T47D (cell line): ENCODE measurements at regions not wholly inside any gene's neighbourhood (a gene's known extent, or its start where the extent isn't known, plus 50 kb on each side); places are given as distances from the start of the nearest gene placed in this dataset.
A peak's percentile ranks its signal among the peaks of the same experiment; 100 is the strongest.
"Not testable (repeated sequence)": the region's sequence is repeated elsewhere in the genome, so short reads cannot be mapped to it uniquely, and the experiment has no call there.

ENCODE experiments used
- DNase-seq, 2 experiments: peaks; one replicate each; pipeline versions ENCODE4 v3.0.0 to v3.0.0-alpha.2; 2011 to 2012; ENCODE audit warnings: low read depth in 1 of 2, low spot score in 1 of 2
- JUND ChIP-seq: IDR thresholded peaks from 2 replicates; pipeline ENCODE4 v1.6.1; 2012; ENCODE audit warnings: low read depth
- in situ Hi-C: cut with HindIII; loops from 2 replicates; pipeline ENCODE4 v1.10.0; 2016; ENCODE audit warnings: low sequenced_read_pairs, low pct_unique_long_range_greater_than_20kb

- in situ Hi-C loops, result no loop called here
- DNase-seq, result no peak
- no peak for TF ChIP-seq JUND
These were observed 67.7 kb upstream of the DCN start for GRCh38 chr12:91250273-91250665.

DNA sequence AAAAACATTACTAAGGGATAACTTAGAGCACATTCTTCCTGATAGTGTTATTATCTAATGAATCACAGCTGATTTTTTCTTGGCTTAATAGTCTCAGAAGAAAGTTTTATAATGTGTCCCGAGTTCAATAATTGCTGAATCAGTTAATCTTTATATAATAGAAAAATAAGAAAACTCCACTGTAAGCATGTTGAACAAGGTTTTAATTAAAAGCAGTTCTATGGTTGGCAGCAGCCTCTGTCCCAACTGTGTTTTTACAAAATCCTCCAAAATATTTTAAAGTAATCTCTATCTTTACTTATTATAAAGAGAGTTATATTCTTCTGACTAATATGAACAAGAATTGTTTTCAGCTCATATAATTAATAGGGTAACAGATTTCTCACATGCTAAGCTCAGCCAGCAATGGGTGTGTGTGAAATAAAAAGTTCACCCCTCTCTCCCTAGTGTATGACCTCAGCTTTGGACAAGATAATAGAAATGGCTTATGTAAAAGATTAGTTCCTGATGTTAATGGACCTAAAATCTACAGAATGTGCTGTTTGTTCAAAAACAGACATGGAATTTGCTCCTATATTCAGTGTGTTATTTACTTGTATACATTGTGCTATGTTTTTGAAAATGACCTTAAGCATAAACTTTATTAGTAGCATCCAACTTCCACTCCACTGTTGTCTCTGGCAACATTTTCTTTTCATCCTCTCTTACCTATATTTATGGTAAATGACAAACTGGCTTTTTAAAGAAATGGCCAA, 67.1 kb upstream of the DCN start:
- no peak for TF ChIP-seq JUND
- in situ Hi-C loops, result no loop called here
- DNase-seq, result no peak

DNA sequence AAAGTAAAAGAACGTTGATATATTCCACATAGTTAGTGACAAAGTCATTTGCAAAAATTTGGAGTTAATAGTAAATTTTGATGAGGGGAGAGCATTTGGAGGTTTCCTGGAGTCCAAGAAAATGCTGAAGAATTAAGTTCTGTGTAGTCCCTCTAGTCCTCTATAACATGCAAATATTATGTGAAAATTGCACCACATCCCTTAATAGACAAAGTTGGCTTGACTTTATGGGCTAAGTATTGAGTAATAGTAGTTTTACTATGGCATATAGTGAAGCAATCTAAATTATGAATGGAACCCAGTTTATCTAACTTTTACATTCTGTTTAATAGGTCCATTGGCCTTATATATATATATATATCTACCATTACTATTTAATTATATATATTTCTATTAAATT, 66.4 kb upstream of the DCN start:
- no peak for DNase-seq
- no peak for TF ChIP-seq JUND
- in situ Hi-C loops, result no loop called here

- in situ Hi-C loops, result not testable (repeated sequence)
These were observed 60.6 kb upstream of the DCN start for GRCh38 chr12:91243177-91243576.

GRCh38 chr12:91241756-91242155, 59.1 kb upstream of the DCN start:
- DNase-seq, result no peak
- no peak for TF ChIP-seq JUND

More at GRCh38 chr12:91243177-91243576, 60.6 kb upstream of the DCN start:
- DNase-seq, result peak in 1 of 2 experiments; percentile 21

GRCh38 chr12:91240386-91241095, 57.9 kb upstream of the DCN start:
- TF ChIP-seq JUND, result no peak
- DNase-seq, result no peak
- in situ Hi-C loops, result no loop called here

More at GRCh38 chr12:91241756-91242155, 59.1 kb upstream of the DCN start:
- in situ Hi-C loops, result no loop called here

- DNase-seq, result no peak
- no peak for TF ChIP-seq JUND
- in situ Hi-C loops, result no loop called here
These were observed 56.9 kb upstream of the DCN start for GRCh38 chr12:91239481-91239880.
